Endodermal cell (in vitro differentiated cells): ENCODE measurements at regions not wholly inside any gene's neighbourhood (a gene's known extent, or its start where the extent isn't known, plus 50 kb on each side); places are given as distances from the start of the nearest gene placed in this dataset.

Source experiments
- DNase-seq: peaks from one replicate; pipeline ENCODE4 v3.0.0-alpha.2; 2017
- H3K27ac ChIP-seq: 2 replicates; pipeline ENCODE4 v1.5.1; 2013; ENCODE audit warnings: mild to moderate bottlenecking, low read depth, low read length, moderate library complexity
- H3K27me3 ChIP-seq: 2 replicates; pipeline ENCODE4 v1.6.1; 2013; ENCODE audit warnings: mild to moderate bottlenecking, low read length, moderate library complexity; ENCODE audit not compliant: insufficient read depth, control insufficient read depth, poor library complexity, severe bottlenecking
- H3K36me3 ChIP-seq: 2 replicates; pipeline ENCODE4 v1.7.0; 2013; ENCODE audit warnings: mild to moderate bottlenecking, low read length, moderate library complexity; ENCODE audit not compliant: control insufficient read depth, insufficient read depth
- H3K4me1 ChIP-seq: one replicate; pipeline ENCODE4 v1.7.0; 2013; ENCODE audit warnings: low read length; ENCODE audit not compliant: control insufficient read depth, insufficient read depth
- H3K4me3 ChIP-seq: 2 replicates; pipeline ENCODE4 v1.5.1; 2013; ENCODE audit warnings: mild to moderate bottlenecking, low read length, moderate library complexity
- H3K9ac ChIP-seq: 2 replicates; pipeline ENCODE4 v1.6.1; 2013; ENCODE audit warnings: mild to moderate bottlenecking, low read length, moderate library complexity; ENCODE audit not compliant: poor library complexity, severe bottlenecking; ENCODE audit errors: extremely low read depth
- H3K9me3 ChIP-seq: 2 replicates; pipeline ENCODE4 v1.6.1; 2013; ENCODE audit warnings: mild to moderate bottlenecking, low read length, moderate library complexity; ENCODE audit not compliant: control insufficient read depth
- H3K27ac Mint-ChIP-seq: 2 replicates; pipeline ENCODE4 v1.8.0; 2020; ENCODE audit warnings: mixed read lengths
- H3K27me3 Mint-ChIP-seq: 2 replicates; pipeline ENCODE4 v1.8.0; 2021; ENCODE audit warnings: mild to moderate bottlenecking, mixed read lengths; ENCODE audit not compliant: insufficient read depth
- H3K36me3 Mint-ChIP-seq: 2 replicates; pipeline ENCODE4 v1.8.0; 2020; ENCODE audit warnings: low read depth, mixed read lengths
- H3K4me1 Mint-ChIP-seq: 2 replicates; pipeline ENCODE4 v1.8.0; 2020; ENCODE audit warnings: mixed read lengths
- H3K4me3 Mint-ChIP-seq: 2 replicates; pipeline ENCODE4 v1.8.0; 2020; ENCODE audit warnings: mild to moderate bottlenecking, moderate library complexity, mixed read lengths
- H3K9me3 Mint-ChIP-seq: 2 replicates; pipeline ENCODE4 v1.8.0; 2020; ENCODE audit warnings: mild to moderate bottlenecking, mixed read lengths
- WGBS, 2 experiments: methylation state at CpG; one replicate each; pipeline versions ENCODE4 v1.1.5 to v1.1.7; 2013; ENCODE audit warnings: missing lambda C conversion rate in 2 of 2, mixed read lengths in 1 of 2; ENCODE audit not compliant: insufficient coverage in 1 of 2, insufficient read length in 1 of 2; 5-methylcytosine and 5-hydroxymethylcytosine counted together
- TF ChIP-seq, protein P1 (sequence below): fragments of 200-600 bp; sonication (generic); conservative IDR thresholded peaks from 2 replicates; pipeline ENCODE4 v1.5.0; 2021; ENCODE audit warnings: antibody characterized with exemption, mild to moderate bottlenecking

DNA sequence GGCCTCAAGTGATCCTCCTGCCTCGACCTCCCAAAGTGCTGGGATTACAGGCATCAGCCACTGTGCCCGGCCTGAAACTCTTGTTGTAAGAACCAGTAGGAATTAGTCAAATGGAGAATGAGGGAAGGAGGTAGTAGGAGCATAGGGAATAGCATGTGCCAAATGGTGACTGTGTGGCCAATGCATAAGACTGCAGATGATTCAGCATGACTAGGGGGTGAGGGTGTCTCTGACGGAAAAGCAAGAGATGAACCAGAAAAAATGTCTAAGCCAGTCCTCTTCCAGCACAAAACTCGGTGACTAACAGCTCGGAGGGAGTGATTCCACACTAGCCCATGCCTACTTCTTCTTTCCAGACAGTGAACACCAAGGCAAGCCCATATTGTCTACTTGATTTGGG lies 58.2 kb upstream of the DUSP21 start:
- H3K27ac ChIP-seq, result no peak overlapping the region
- no peak overlapping the region for H3K27ac Mint-ChIP-seq

DNA sequence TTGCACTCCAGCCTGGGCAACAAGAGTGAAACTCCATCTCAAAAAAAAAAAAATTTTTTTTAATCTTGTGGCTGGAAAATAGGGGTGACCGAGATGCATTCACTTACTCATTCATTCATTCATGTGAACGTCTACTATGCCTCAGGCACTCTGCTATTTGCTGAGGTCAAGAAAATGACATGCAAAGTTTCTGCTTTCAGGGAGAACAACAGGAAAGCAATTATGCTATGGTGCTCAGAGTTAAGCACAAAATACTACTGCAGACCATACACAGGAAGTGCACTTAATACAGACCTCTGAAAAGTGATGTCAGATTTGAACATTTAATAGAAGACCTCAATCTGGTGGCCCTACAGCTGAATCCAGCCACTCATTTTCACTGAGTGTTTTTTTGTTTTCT lies 59.6 kb upstream of the DUSP21 start:
- 60% methylated on average over 1 of the region's 2 CpGs; no CpG with 5 or more reads in 1 of the 2 experiments for WGBS, 2 experiments
- no peaks in the 10 kb centered on the region for H3K4me1 Mint-ChIP-seq
- H3K9me3 Mint-ChIP-seq, result peaks cover 41% of the 10 kb centered on the region

More for the DNA sequence above, 58.2 kb upstream of the DUSP21 start:
- 93 to 100% methylated on average over 2 to 5 of the region's 5 CpGs for WGBS, 2 experiments
- TF ChIP-seq, protein P1, sequence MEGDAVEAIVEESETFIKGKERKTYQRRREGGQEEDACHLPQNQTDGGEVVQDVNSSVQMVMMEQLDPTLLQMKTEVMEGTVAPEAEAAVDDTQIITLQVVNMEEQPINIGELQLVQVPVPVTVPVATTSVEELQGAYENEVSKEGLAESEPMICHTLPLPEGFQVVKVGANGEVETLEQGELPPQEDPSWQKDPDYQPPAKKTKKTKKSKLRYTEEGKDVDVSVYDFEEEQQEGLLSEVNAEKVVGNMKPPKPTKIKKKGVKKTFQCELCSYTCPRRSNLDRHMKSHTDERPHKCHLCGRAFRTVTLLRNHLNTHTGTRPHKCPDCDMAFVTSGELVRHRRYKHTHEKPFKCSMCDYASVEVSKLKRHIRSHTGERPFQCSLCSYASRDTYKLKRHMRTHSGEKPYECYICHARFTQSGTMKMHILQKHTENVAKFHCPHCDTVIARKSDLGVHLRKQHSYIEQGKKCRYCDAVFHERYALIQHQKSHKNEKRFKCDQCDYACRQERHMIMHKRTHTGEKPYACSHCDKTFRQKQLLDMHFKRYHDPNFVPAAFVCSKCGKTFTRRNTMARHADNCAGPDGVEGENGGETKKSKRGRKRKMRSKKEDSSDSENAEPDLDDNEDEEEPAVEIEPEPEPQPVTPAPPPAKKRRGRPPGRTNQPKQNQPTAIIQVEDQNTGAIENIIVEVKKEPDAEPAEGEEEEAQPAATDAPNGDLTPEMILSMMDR, result no peak
- H3K27me3 Mint-ChIP-seq, result no peaks in the 10 kb centered on the region
- H3K9me3 Mint-ChIP-seq, result peaks cover 43% of the 10 kb centered on the region
- H3K36me3 ChIP-seq, result no peaks in the 10 kb centered on the region
- H3K4me1 Mint-ChIP-seq, result no peaks in the 10 kb centered on the region
- no peak overlapping the region for H3K9ac ChIP-seq
- H3K36me3 Mint-ChIP-seq, result no peaks in the 10 kb centered on the region
- no peak for DNase-seq
- H3K4me3 Mint-ChIP-seq, result no peak overlapping the region
- H3K27me3 ChIP-seq, result no peaks in the 10 kb centered on the region
- H3K4me1 ChIP-seq, result no peaks in the 10 kb centered on the region
- no peak overlapping the region for H3K4me3 ChIP-seq
- H3K9me3 ChIP-seq, result no peaks in the 10 kb centered on the region

DNA sequence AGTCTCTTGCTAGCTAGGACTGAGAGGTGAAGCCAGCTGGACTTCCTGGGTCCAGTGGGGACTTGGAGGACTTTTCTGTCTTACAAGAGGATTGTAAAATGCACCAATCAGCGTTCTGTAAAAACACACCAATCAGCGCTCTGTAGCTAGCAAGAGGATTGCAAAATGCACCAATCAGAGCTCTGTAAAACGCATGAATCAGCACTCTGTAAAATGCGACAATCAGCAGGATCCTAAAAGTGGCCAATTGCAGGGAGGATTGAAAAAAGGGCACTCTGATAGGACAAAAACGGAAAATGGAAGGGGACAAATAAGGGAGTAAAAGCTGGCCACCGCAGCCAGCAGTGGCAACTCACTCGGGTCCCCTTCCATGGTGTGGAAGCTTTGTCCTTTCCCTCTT lies 65.6 kb upstream of the DUSP21 start:
- no peaks in the 10 kb centered on the region for H3K36me3 ChIP-seq
- H3K27ac ChIP-seq, result no peak overlapping the region
- Mint-ChIP-seq H3K27ac (no peak overlapping the region), H3K4me1 (no peaks in the 10 kb centered on the region), H3K9me3 (peaks cover 62% of the 10 kb centered on the region), H3K27me3 (no peaks in the 10 kb centered on the region), H3K4me3 (no peak overlapping the region), H3K36me3 (no peaks in the 10 kb centered on the region)
- TF ChIP-seq, protein P1, result no peak
- DNase-seq, result no peak
- no peak overlapping the region for H3K9ac ChIP-seq
- H3K27me3 ChIP-seq, result no peaks in the 10 kb centered on the region
- no peaks in the 10 kb centered on the region for H3K4me1 ChIP-seq
- no peak overlapping the region for H3K4me3 ChIP-seq
- 80 to 100% methylated on average over 3 to 7 of the region's 7 CpGs for WGBS, 2 experiments
- H3K9me3 ChIP-seq, result no peaks in the 10 kb centered on the region

More for the DNA sequence above, 59.6 kb upstream of the DUSP21 start:
- TF ChIP-seq, protein P1, result no peak
- H3K27ac Mint-ChIP-seq, result no peak overlapping the region
- H3K27me3 ChIP-seq, result no peaks in the 10 kb centered on the region
- no peaks in the 10 kb centered on the region for H3K36me3 Mint-ChIP-seq
- H3K9me3 ChIP-seq, result no peaks in the 10 kb centered on the region
- H3K4me3 Mint-ChIP-seq, result no peak overlapping the region
- H3K9ac ChIP-seq, result no peak overlapping the region
- H3K27ac ChIP-seq, result no peak overlapping the region
- H3K27me3 Mint-ChIP-seq, result no peaks in the 10 kb centered on the region
- no peak for DNase-seq
- no peaks in the 10 kb centered on the region for H3K36me3 ChIP-seq
- no peaks in the 10 kb centered on the region for H3K4me1 ChIP-seq
- H3K4me3 ChIP-seq, result no peak overlapping the region
